Loucy (cell line): ENCODE measurements at regions not wholly inside any gene's neighbourhood (a gene's known extent, or its start where the extent isn't known, plus 50 kb on each side); places are given as distances from the start of the nearest gene placed in this dataset.

Experiments
- H2AFZ ChIP-seq: fragments of 200-600 bp; sonication (generic); 2 replicates; pipeline ENCODE4 v1.6.0; 2016; ENCODE audit warnings: antibody characterized with exemption, mild to moderate bottlenecking, low read length, moderate library complexity
- H3F3A ChIP-seq: fragments of 200-600 bp; 2 replicates; pipeline ENCODE4 v1.6.0; 2016; ENCODE audit warnings: antibody characterized with exemption, low read depth, mild to moderate bottlenecking
- H3K27me3 ChIP-seq: fragments of 200-600 bp; sonication (generic); 2 replicates; pipeline ENCODE4 v1.6.1; 2014; ENCODE audit warnings: low read length, mild to moderate bottlenecking; ENCODE audit not compliant: insufficient read depth, poor library complexity, severe bottlenecking
- H3K36me3 ChIP-seq: fragments of 200-600 bp; sonication (generic); 2 replicates; pipeline ENCODE4 v1.6.1; 2016; ENCODE audit warnings: low read length; ENCODE audit not compliant: insufficient read depth
- H3K4me1 ChIP-seq: fragments of 200-600 bp; sonication (generic); 2 replicates; pipeline ENCODE4 v1.5.1; 2014; ENCODE audit warnings: low read length, mild to moderate bottlenecking; ENCODE audit not compliant: insufficient read depth, poor library complexity, severe bottlenecking
- H3K4me2 ChIP-seq: fragments of 200-600 bp; sonication (generic); 2 replicates; pipeline ENCODE4 v1.6.0; 2014; ENCODE audit warnings: antibody characterized with exemption, low read length, low read depth, mild to moderate bottlenecking; ENCODE audit not compliant: poor library complexity, severe bottlenecking
- H3K4me3 ChIP-seq: fragments of 200-600 bp; sonication (generic); 2 replicates; pipeline ENCODE4 v1.5.1; 2014; ENCODE audit warnings: low read length, mild to moderate bottlenecking, mixed read lengths; ENCODE audit not compliant: poor library complexity, severe bottlenecking
- H3K79me2 ChIP-seq: fragments of 200-600 bp; sonication (generic); 2 replicates; pipeline ENCODE4 v1.6.1; 2014; ENCODE audit warnings: low read length; ENCODE audit not compliant: insufficient read depth
- H3K9ac ChIP-seq: fragments of 200-600 bp; sonication (generic); 2 replicates; pipeline ENCODE4 v1.6.0; 2014; ENCODE audit warnings: mild to moderate bottlenecking, low read depth, low read length, moderate library complexity; ENCODE audit not compliant: poor library complexity, severe bottlenecking
- H3K9me2 ChIP-seq: fragments of 200-600 bp; sonication (generic); replicated peaks from 2 replicates; pipeline ENCODE4 v1.6.1; 2016; ENCODE audit warnings: low read depth, low read length, mixed read lengths
- H3K9me3 ChIP-seq: fragments of 200-600 bp; sonication (generic); 2 replicates; pipeline ENCODE4 v1.6.1; 2014; ENCODE audit warnings: mild to moderate bottlenecking, antibody characterized with exemption, low read length, low read depth; ENCODE audit not compliant: insufficient read depth
- H4K20me1 ChIP-seq: fragments of 200-600 bp; sonication (generic); 2 replicates; pipeline ENCODE4 v1.6.0; 2014; ENCODE audit warnings: antibody characterized with exemption, low read length, mild to moderate bottlenecking; ENCODE audit not compliant: insufficient read depth, poor library complexity, severe bottlenecking
- CTCF ChIP-seq: fragments of 200-600 bp; sonication (generic); conservative IDR thresholded peaks from 2 replicates; pipeline ENCODE4 v1.5.1; 2014; ENCODE audit warnings: mild to moderate bottlenecking, antibody characterized with exemption, low read length
- EZH2phosphoT487 ChIP-seq: fragments of 200-600 bp; IDR thresholded peaks from 2 replicates; pipeline ENCODE4 v1.6.1; 2018; ENCODE audit warnings: antibody characterized with exemption, mild to moderate bottlenecking, moderate library complexity, borderline replicate concordance

DNA sequence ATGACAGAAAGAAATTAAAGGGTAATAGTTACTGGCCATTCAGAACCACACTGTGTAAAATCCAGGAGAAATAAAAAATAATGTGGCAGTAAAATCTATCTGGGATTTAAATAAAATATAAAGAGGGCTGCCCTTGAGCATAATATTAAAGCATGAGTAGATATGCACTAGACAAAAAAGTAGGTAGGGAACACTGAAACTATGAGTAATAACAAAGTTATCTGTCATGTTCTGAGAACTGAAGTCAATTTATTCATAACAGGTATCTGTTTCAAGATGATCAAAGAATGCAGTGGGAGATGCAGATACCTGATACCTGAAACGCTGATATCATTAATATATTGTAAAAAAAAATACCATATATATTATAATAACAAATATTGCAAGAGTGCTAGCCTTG is 1672.0 kb downstream of the SLITRK5 start:
- Histone ChIP-seq H3K9me2 (no peaks in the 10 kb centered on the region), H3F3A (no peaks in the 10 kb centered on the region), H3K36me3 (no peaks in the 10 kb centered on the region), H3K9me3 (no peaks in the 10 kb centered on the region), H4K20me1 (no peaks in the 10 kb centered on the region), H3K27me3 (no peaks in the 10 kb centered on the region), H3K9ac (no peak overlapping the region), H3K4me2 (no peak overlapping the region), H3K79me2 (no peaks in the 10 kb centered on the region), H2AFZ (no peak overlapping the region), H3K4me3 (no peak overlapping the region), H3K4me1 (no peaks in the 10 kb centered on the region)
- TF ChIP-seq EZH2phosphoT487 = no peak
- TF ChIP-seq CTCF = no peak

DNA sequence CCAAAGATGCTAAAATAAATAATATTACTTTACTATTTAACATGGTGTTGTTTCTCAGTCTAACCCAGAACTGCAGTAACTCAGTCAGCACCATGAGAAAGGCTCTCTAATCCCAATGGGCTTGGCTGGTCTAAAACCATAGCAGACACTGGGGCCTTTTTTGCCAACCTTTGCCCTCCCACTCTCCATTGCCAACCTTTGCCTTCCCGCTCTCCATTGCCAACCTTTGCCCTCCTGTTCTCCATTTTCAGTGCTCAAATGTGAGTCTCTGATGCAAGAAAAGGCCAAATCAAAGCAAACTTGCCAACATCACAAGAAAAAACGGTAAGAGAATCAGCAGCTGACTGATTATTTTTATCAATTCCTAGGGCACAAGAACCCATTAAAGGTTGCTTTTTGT is 1681.2 kb downstream of the SLITRK5 start:
- no peaks in the 10 kb centered on the region for H4K20me1 ChIP-seq
- H3K4me3 ChIP-seq = no peak overlapping the region
- TF ChIP-seq EZH2phosphoT487 = no peak
- TF ChIP-seq CTCF = no peak
- H3K79me2 ChIP-seq = no peaks in the 10 kb centered on the region
- H3K4me2 ChIP-seq = no peak overlapping the region
- H2AFZ ChIP-seq = no peak overlapping the region
- no peaks in the 10 kb centered on the region for H3F3A ChIP-seq
- H3K9me2 ChIP-seq = no peaks in the 10 kb centered on the region
- H3K36me3 ChIP-seq = no peaks in the 10 kb centered on the region
- no peak overlapping the region for H3K9ac ChIP-seq
- no peaks in the 10 kb centered on the region for H3K27me3 ChIP-seq
- no peaks in the 10 kb centered on the region for H3K9me3 ChIP-seq
- no peaks in the 10 kb centered on the region for H3K4me1 ChIP-seq

GRCh38 chr13:89361909-89362308 is 1690.7 kb downstream of the SLITRK5 start:
- no peaks in the 10 kb centered on the region for H3K9me2 ChIP-seq
- TF ChIP-seq CTCF = no peak; the same call in 1 of the 2 replicates
- H3K4me3 ChIP-seq = no peak overlapping the region
- no peak overlapping the region for H2AFZ ChIP-seq
- no peaks in the 10 kb centered on the region for H3K9me3 ChIP-seq
- H4K20me1 ChIP-seq = no peaks in the 10 kb centered on the region
- no peaks in the 10 kb centered on the region for H3F3A ChIP-seq
- H3K79me2 ChIP-seq = no peaks in the 10 kb centered on the region
- H3K4me1 ChIP-seq = no peaks in the 10 kb centered on the region
- no peak overlapping the region for H3K4me2 ChIP-seq
- no peak overlapping the region for H3K9ac ChIP-seq
- no peaks in the 10 kb centered on the region for H3K27me3 ChIP-seq
- H3K36me3 ChIP-seq = no peaks in the 10 kb centered on the region
